ENCODE measurements at regions not wholly inside any gene's neighbourhood (a gene's known extent, or its start where the extent isn't known, plus 50 kb on each side); places are given as distances from the start of the nearest gene placed in this dataset.

GRCh38 chr22:22835771-22836291 is 51.8 kb upstream of the IGLL5 start:
- no peak for DNase-seq (ENCODE audit: extremely low read depth, low read depth, low spot score)

GRCh38 chr22:22836635-22837034 is 51.0 kb upstream of the IGLL5 start:
- no peak for DNase-seq (ENCODE audit: extremely low read depth, low read depth, low spot score)

Measured in glomerular endothelial cell (primary cell).